Adrenal gland (tissue), 9 donors: ENCODE measurements at regions not wholly inside any gene's neighbourhood (a gene's known extent, or its start where the extent isn't known, plus 50 kb on each side); places are given as distances from the start of the nearest gene placed in this dataset.

Source experiments
- DNase-seq, 7 donors: peaks; one replicate each; pipeline ENCODE4 v3.0.0-alpha.2; 2019 to 2020
- H3K27ac ChIP-seq, 5 donors: fragments of 200-600 bp; sonication (generic) in 4 of 5; 1 replicate in 3 of 5; 2 replicates in 2 of 5; pipeline versions ENCODE4 v1.5.1 to v1.8.0; 2016 to 2020; ENCODE audit warnings: mild to moderate bottlenecking in 1 of 5
- H3K27me3 ChIP-seq: fragments of 200-600 bp; 2 replicates; pipeline ENCODE4 v1.8.0; 2021
- H3K36me3 ChIP-seq, 2 donors: fragments of 200-600 bp; replicated peaks in 1 of 2; 1 replicate in 1 of 2; 2 replicates in 1 of 2; pipeline versions ENCODE4 v1.5.1 to v1.8.0; 2018 to 2022
- H3K4me1 ChIP-seq, 2 donors: fragments of 200-600 bp; replicated peaks in 1 of 2; 1 replicate in 1 of 2; 2 replicates in 1 of 2; pipeline versions ENCODE4 v1.5.1 to v1.8.0; 2018 to 2021
- H3K4me3 ChIP-seq, 4 donors: fragments of 200-600 bp; sonication (generic) in 3 of 4; one replicate each; pipeline ENCODE4 v1.5.1; 2016 to 2018
- H3K9me3 ChIP-seq, 3 donors: fragments of 200-600 bp; sonication (generic) in 1 of 3; replicated peaks in 1 of 3; 1 replicate in 2 of 3; 2 replicates in 1 of 3; pipeline versions ENCODE4 v1.5.1 to v1.8.0; 2016 to 2021
- CTCF ChIP-seq, 6 experiments: fragments of 450-650 bp in 4 of 6; fragments of 200-600 bp in 2 of 6; sonication (generic) in 1 of 6; IDR thresholded peaks; 1 replicate in 5 of 6; 2 replicates in 1 of 6; pipeline versions ENCODE4 v1.5.1 to v1.8.0; 2016 to 2021; ENCODE audit warnings: antibody characterized with exemption in 6 of 6, mild to moderate bottlenecking in 2 of 6, moderate library complexity in 1 of 6
- POLR2A ChIP-seq, 2 donors: fragments of 450-650 bp; IDR thresholded peaks; one replicate each; pipeline ENCODE4 v1.6.1; 2017; ENCODE audit warnings: antibody characterized with exemption in 2 of 2, mild to moderate bottlenecking in 2 of 2, moderate library complexity in 1 of 2
- WGBS, 4 donors: extraction: QIAGEN DNeasy Blood & Tissue Kit in 2 of 4; methylation state at CpG; one replicate each; pipeline versions ENCODE4 v1.1.5 to v1.1.7; 2013 to 2017; 5-methylcytosine and 5-hydroxymethylcytosine counted together
- intact Hi-C, 2 donors: fragments of 100-400 bp; cut with DNase I; formaldehyde crosslinking; loops; one replicate each; pipeline versions ENCODE4 v1.14.1 to v1.15.0; 2022 to 2023
- donor health status: healthy with polysubstance abuse.
- donor health status: Bipolar disorder and iron deficiency.
- donor health status: DM: yes; HTN: yes; CAD: no.
- donor health status: DM: no; HTN: no; CAD: no.
- donor health status: DM: no; HTN: no; CAD: no.

GRCh38 chr2:234836271-234836670 lies 115.5 kb upstream of the SH3BP4 start:
- H3K27me3 ChIP-seq = no peaks in the 10 kb centered on the region
- no peaks in the 10 kb centered on the region for H3K36me3 ChIP-seq
- peak overlapping the region in 4 of 5 donors; percentile 26 to 67 (median 52) for H3K27ac ChIP-seq
- DNase-seq = peak in 6 of 7 donors; percentile 62 to 87 (median 74)
- H3K4me3 ChIP-seq = no peak overlapping the region
- intact Hi-C loops = no loop called here
- WGBS, 4 donors = 31 to 43% (median 38%) methylated on average over 3 to 5 of the region's 5 CpGs
- peaks cover 19 to 28% of the 10 kb centered on the region in 2 donors for H3K4me1 ChIP-seq
- H3K9me3 ChIP-seq = no peaks in the 10 kb centered on the region
- no peak for TF ChIP-seq POLR2A (IDR thresholded peaks at IDR 0.05)

GRCh38 chr2:234835738-234836137 lies 116.1 kb upstream of the SH3BP4 start:
- intact Hi-C loops = no loop called here
- peak in 2 of 7 donors; percentile 10 to 34 for DNase-seq
- WGBS, 4 donors = 65 to 75% (median 73%) methylated on average over 4 of the region's 4 CpGs
- H3K9me3 ChIP-seq = no peaks in the 10 kb centered on the region
- peak overlapping the region in 4 of 5 donors; percentile 26 to 67 (median 52) for H3K27ac ChIP-seq
- H3K4me1 ChIP-seq = peaks cover 14 to 24% of the 10 kb centered on the region in 2 donors
- TF ChIP-seq POLR2A (IDR thresholded peaks at IDR 0.05) = no peak
- no peak for TF ChIP-seq CTCF (IDR thresholded peaks at IDR 0.05)
- H3K36me3 ChIP-seq = no peaks in the 10 kb centered on the region
- no peaks in the 10 kb centered on the region for H3K27me3 ChIP-seq
- H3K4me3 ChIP-seq = no peak overlapping the region

- Histone ChIP-seq H3K27me3 (no peaks in the 10 kb centered on the region), H3K4me1 (peaks cover 8 to 12% of the 10 kb centered on the region in 2 donors), H3K36me3 (no peaks in the 10 kb centered on the region), H3K9me3 (no peaks in the 10 kb centered on the region), H3K4me3 (no peak overlapping the region), H3K27ac (no peak overlapping the region)
- no peak for TF ChIP-seq CTCF (IDR thresholded peaks at IDR 0.05)
- TF ChIP-seq POLR2A (IDR thresholded peaks at IDR 0.05) = no peak
- intact Hi-C loops = no loop called here
- DNase-seq = no peak
- WGBS, 4 donors = 91 to 98% (median 95%) methylated on average over 7 of the region's 7 CpGs
These were observed 117.4 kb upstream of the SH3BP4 start for GRCh38 chr2:234834228-234834923.

GRCh38 chr2:234830853-234831252 lies 121.0 kb upstream of the SH3BP4 start:
- Histone ChIP-seq H3K27ac (no peak overlapping the region), H3K4me1 (peaks cover 2 to 3% of the 10 kb centered on the region in 2 donors), H3K9me3 (no peaks in the 10 kb centered on the region), H3K4me3 (no peak overlapping the region), H3K27me3 (no peaks in the 10 kb centered on the region), H3K36me3 (no peaks in the 10 kb centered on the region)
- 71 to 97% (median 85%) methylated on average over 2 of the region's 2 CpGs for WGBS, 4 donors
- intact Hi-C loops = no loop called here
- TF ChIP-seq CTCF (IDR thresholded peaks at IDR 0.05) (no peak), POLR2A (IDR thresholded peaks at IDR 0.05) (no peak)
- no peak for DNase-seq

GRCh38 chr2:234829074-234829455 lies 122.8 kb upstream of the SH3BP4 start:
- H3K36me3 ChIP-seq = no peaks in the 10 kb centered on the region
- H3K4me1 ChIP-seq = peaks cover 3 to 6% of the 10 kb centered on the region in 2 donors
- DNase-seq = no peak
- no peaks in the 10 kb centered on the region for H3K9me3 ChIP-seq
- no peaks in the 10 kb centered on the region for H3K27me3 ChIP-seq
- TF ChIP-seq CTCF (IDR thresholded peaks at IDR 0.05) (no peak), POLR2A (IDR thresholded peaks at IDR 0.05) (no peak)
- H3K4me3 ChIP-seq = no peak overlapping the region
- intact Hi-C loops = no loop called here
- H3K27ac ChIP-seq = no peak overlapping the region
- 85 to 100% (median 92%) methylated on average over 2 to 4 of the region's 4 CpGs for WGBS, 4 donors
